SW480 (cell line): ENCODE measurements at regions not wholly inside any gene's neighbourhood (a gene's known extent, or its start where the extent isn't known, plus 50 kb on each side); places are given as distances from the start of the nearest gene placed in this dataset.
A peak's percentile ranks its signal among the peaks of the same experiment; 100 is the strongest.
"Not testable (repeated sequence)": the region's sequence is repeated elsewhere in the genome, so short reads cannot be mapped to it uniquely, and the experiment has no call there.

Experiments
- DNase-seq: peaks from one replicate; pipeline ENCODE4 v3.0.0-alpha.2; 2016; ENCODE audit warnings: low spot score

DNA sequence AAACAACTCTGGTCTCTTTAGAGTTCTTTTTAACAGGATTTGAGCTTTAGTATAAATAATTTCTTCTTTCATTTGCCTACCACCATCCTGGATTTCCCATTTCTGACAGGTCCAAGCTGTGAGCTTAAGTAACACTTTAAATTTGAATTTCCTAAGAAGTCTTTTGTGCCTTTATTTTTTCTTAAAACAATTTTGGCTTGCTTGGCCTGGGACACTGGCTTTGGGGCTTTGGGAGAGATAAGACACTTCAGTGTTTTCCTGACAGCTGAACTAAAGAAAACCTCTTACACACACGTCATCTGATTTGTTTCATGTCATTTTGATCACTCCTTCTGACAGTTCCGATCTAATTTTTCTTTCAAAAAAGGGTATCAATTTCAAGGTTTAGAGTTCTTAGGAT lies 121.3 kb upstream of the BMPER start:
- no peak for DNase-seq

DNA sequence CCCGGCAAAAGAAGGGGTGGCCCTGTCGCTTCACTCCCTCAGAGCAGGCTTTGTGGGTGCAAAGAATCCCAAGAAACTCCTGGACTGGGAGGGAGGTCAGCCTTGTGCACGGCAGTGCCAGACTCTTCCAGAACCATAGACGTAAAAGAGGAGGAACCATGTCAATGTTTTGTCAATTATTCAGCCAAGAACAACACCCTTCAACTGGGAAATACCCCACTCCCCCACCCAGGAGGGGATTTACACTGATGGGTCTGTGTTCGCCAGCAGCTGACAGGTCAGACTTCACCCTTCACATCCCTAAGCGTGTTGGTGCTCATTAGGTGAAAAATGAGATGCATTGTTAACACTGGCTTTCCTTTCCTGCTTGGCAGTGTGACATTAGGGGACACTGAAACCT lies 116.8 kb upstream of the BMPER start:
- no peak for DNase-seq

DNA sequence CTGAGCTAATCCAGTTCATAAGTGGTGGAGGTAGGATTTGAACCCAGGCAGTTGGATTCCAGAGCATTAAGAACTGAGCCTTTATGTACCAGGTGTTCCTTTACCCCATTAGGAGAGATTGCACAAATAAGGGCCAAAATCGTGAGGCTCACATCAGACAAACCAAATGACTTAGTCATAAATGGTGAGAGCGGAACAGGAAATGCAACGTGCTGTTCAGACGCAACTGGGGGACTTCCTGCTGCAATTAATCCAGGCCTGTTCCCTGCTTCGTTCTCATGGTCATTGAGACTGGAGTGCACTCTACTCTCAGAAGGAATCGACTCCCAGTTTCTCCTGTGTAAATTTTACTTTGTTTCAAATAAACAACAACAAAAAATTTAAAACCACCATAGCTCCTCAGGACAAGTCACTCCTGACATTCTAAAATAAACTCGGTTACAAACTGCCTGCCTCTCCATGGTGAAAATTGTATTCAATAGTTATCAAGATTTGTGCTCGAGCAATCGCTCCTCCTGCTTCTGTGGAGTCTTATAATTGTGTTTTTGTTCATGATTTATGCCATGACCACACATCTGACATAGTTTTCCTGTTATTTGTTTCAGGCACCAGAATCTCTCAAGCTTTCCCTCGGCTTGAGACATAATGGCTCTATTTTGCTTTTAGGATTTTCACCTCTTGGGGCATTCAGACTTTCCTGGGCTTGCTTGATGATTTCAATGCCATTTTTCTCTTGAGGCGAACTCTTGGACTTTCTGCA lies 115.3 kb upstream of the BMPER start:
- DNase-seq: no peak

DNA sequence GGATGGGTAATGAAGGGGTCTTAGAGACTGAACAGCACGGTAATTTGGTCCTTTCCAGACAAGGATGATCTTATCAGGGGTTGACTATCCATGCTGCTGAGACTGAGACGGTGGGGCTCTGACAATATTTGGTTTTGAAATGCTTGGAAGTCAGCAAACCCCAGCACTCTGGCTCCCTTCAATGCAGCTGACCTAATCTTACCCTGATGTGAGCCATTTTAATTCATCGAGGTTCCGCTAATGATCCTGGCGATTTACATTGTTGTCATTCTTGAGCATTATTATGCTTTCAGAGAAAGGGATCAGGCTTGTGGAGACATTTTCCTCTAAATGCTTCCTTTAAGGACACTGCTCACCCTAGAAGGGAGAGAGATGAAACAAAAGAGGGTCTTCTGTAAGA lies 114.6 kb upstream of the BMPER start:
- DNase-seq: no peak

DNA sequence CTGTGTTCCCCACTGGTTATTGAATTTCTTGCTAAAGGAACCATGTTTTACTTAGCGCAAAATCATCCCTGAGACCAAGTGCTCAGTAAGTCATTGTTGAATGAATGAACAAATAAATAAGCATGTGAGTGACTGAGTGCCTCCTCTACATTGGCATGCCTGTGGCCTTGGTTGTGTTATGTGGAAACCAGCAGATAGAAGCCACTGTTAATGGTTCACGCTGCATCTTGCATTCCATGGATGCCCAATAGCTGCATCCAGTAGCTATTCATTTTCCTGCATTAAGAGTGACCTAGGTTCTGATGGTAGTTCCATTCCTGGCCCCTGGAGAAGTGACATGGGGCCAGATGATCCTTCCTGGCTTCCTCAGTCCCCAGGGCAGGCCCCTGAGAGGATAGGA lies 113.3 kb upstream of the BMPER start:
- DNase-seq: no peak

DNA sequence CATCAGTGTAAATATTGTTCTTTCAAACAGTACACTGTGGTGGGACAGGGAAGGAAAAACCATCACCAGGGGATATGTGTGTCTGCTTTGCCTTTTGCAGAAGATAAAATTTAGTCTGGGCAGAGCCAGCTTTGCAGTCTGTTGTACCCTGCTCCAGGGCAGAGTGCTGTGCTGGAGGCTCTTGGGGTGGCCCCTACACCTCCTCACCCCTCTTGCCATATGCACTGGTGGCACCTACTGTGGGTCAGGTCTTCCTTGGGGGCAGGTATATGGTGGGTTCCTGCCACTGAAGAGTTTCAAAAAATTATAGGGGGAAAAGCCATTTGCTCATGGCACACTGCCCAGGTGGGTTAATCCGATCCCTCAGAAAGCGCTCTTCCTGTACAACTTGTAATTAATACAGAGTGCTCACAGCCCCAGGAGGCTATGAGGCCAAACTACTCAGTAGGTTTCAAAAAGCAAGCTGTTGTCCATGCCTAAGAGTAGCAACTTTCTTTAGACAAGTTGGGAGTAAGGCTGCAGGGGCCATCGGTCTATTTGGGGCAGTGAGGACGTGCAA lies 112.7 kb upstream of the BMPER start:
- DNase-seq: no peak

DNA sequence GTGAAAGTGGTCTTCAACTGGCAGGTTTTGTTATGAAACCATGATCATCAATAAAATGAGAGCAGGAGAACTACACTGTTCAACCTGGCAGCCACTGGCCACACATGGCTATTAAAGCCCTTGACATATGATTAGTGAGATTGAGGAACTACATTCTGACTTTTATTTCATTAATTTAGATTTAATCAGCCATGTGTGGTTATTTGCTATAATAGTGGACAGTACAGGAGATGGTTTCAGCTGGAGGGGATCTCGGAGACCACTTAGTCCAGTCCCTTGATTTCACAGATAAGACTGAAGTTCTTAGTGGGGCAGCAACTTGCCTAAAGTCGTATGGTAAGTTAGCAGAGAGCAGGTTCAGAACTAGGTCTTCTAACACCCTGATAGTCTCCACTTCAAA lies 111.7 kb upstream of the BMPER start:
- DNase-seq: no peak

DNA sequence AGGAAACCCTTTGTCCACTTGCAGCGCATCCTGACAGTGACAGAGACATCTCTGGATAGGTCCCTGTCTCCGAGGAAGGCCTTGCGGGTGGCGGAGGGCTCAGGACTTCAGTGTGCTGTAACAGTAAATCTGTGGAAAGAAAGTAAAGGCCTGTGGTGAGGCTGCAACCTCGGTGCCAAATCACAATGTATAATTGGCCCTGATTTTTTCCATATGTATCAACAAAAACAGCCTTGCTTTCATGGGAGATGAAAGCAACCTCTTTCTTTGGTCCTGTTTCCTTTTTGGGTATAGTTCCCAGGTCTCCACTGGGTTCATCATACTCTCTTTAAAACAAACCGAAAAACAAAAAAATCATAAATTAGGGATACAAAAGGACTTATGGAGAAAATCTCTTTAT lies 110.9 kb upstream of the BMPER start:
- DNase-seq: no peak

DNA sequence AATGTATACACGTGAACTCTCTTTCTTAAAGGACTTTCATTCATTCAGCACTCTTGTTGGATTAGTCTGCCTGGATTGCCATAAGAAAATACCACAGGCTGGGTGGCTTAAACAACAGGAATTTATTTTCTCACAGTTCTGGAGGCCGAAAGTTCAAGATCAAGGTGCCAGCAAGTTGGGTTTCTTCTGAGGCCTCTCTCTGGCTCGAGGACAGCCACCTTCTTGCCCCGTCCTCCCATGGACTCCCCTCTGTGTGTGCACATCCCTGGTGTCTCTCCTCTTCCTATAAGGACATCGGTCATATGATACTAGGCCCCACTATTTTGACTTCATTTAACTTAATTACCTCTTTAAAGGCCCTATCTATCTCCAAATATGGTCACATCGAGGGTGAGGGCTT lies 110.4 kb upstream of the BMPER start:
- DNase-seq: no peak

DNA sequence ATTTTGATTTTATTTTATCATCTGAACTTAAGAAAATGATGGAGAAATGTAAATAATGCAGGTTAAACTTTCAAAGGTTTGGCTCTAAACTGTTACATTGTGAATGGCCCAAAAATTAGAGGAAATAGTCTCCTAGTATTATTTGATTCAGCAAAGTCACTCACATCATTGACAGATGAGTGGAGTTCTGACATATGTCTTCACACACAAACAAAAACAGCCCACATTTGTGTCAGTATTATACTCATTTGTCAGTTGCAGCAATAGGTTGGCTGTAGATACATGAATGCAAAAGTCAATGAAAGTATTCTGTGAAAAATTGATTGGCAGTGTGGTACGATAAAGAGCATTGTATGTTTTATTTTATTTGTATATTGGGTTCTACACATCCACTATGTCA lies 108.8 kb upstream of the BMPER start:
- no peak for DNase-seq

DNA sequence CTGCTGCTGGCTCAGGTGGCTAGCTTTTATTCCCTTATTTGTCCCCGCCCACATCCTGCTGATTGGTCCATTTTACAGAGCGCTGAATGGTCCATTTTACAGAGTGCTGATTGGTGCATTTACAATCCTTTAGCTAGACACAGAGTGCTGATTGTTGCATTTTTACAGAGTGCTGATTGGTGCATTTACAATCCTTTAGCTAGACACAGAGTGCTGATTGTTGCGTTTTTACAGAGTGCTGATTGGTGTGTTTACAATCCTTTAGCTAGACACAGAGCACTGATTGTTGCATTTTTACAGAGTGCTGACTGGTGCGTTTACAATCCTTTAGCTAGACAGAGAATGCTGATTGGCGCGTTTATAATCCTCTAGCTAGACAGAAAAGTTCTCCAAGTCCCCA lies 107.8 kb upstream of the BMPER start:
- not testable (repeated sequence) for DNase-seq

DNA sequence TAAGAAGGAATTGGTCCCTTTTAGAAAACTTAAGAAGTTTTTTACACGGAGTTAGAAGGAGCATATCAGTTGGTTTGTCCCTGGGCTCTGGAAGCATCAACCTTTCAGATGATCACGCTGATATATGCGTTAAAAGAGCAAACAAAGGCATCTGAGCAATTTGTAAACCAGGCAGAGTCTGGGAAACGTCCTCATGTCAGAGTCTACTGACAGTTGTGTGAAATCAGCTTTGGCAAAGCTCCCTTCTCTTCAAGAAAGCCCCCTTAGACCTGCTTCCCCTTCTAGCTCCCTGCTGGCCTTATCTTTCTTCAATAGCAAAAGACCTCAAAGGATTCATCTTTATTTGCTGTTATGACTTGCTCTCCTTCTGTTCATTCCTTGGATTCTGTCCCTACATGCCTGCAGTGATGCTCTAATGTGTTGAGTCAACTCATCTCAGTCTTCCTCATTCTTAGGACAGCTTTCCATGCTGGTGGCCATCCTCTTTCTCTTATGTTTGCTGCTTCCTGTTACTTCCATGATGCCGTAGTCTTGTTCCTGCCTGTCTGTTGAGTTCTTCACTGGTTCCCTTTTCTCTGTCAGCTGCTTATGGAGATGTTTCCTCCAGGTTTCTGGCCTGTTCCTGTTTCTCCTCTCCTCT lies 106.5 kb upstream of the BMPER start:
- no peak for DNase-seq

DNA sequence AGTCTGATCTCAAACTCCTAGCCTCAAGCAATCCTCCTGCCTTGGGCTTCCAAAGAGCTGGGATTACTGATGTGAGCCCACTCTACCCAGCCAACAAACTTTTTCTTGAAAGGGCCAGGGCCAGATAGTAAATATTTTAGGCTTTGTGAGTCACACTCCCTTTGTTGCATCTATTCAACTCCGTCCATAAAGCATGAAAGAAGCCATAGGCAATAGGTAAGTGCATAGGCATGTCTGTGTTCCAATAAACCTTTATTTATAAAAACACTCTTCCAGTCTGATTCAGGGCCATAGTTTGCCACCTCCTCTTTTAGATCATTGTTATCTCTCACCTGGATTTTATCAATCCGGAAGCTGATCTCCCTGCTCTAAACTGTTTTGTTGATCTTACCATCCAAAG lies 105.6 kb upstream of the BMPER start:
- DNase-seq: no peak

DNA sequence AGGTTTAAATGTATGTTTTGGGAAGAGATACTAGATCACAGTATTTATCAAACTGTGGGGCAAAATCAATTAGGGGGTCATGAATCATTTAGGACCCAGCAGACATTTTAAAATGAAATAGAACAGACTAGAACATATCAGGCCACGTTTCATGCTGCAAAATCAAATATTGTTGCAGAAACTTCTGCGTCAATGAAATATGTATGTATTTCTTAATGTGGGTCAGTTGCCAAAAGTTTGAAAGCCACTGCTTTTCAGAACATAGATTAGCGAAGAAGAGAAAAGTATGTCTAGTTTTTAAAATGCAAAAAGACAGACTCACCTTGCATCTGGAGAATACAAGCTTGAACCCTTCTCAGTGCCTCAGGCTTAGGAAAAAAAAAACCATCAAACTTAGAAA lies 102.7 kb upstream of the BMPER start:
- no peak for DNase-seq

DNA sequence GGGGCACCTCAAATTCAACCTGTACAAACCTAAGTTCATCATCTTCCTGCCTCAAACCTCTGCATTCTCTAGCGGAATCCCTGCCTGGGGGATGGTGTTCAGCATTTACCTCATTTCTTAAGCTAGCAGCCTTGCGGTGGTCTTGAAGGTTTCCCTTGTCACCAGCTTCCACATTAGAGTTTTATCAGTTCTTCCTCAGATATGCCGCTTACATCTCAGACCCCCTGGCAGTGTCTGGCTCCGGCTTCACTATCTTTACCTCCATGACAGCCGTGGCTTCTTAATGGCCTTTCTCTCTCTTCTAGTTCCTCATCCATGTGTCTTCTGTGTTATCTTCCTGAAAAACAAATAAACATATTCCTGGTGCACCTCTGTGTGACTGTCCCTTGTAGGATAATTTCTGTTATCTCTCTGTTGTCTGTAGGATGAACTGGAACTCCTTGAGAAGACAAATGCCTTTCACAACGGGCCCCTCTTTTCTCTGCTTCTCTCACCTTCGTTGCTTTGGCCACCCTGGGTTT lies 101.1 kb upstream of the BMPER start:
- DNase-seq: no peak

DNA sequence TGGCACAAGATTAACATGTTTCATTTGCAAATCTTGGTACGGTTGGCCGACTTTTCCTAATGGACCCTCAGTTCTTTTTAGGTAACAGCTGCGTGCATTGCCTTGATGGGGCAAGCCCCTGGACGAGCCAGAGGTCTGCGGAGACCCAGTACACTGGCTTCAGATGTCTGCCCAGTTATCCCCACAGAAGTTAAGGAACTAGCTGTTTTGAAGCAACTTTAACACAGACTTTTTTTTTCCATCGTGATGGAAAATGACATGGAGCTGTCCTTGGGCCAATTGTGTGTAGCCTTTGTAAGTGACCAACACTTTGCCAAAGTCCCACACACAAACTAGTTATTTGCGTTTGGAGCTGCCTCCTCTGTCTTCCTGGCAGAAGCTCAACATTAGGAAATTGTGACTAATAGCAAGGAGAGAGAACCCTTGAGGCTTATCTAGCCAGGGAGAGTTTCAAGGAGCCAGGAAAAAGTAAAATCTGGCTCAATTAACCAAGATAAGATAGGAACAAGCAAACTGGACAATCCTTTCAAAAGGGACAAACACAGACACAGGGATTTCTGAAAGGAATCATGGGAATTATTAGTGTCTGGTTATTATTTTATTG lies 99.6 kb upstream of the BMPER start:
- no peak for DNase-seq

DNA sequence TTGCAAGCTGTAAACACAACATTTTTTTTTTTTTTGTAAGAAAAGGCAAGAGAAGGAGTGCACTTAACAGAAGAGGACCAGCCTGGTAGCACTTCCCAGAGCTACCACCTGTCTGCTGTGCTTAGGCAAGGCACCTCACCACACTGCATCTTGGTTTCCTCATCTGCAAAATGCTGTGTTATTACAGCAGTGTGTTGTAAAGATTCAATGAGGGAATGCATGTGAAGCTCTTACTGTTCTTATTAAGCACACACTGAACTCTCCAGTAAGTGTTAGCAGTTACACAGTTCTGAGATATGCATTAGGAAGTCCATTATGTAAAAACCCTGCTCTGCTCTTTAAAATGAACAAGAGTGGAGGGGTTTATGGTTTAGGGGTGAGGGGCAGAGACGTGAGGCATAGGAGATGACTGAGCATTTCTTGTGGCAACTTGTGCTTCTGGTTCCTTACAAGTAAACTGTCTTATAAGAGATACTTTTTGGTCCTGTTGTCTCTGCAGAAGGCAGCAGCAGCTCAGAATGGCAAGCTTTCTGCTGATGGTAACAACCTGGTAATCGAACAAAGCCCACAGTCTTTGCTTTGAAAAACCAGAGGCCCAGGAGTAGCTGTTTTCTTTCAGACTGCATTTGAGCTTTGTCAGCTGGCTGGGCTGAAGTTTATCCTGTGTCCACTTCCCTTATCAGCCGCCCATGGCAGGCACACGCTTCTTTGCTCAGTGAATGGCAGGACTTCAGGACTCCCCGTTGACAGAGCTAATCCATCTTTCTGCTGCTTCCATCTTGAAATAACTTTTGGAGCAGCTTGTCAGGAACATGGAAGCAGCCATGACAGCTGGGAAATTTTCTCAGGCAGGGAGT lies 98.8 kb upstream of the BMPER start:
- no peak for DNase-seq

DNA sequence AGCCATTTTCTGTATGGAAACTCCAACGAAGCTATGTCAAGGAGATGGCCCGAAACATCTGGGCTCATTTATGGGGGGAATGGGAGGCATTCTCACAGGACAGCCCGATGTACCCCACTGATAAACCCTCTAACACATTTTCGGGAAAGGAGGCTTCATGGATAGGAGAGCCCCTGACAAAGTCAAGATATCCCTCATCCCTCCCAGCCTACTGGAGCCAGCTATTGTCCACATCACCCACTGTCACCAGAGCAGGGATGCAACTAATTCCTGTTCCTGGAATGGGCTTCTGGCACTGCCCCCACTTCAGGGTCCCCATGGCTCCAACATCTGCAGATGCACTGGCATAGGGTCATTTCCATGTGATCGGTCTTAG lies 98.2 kb upstream of the BMPER start:
- DNase-seq: no peak

DNA sequence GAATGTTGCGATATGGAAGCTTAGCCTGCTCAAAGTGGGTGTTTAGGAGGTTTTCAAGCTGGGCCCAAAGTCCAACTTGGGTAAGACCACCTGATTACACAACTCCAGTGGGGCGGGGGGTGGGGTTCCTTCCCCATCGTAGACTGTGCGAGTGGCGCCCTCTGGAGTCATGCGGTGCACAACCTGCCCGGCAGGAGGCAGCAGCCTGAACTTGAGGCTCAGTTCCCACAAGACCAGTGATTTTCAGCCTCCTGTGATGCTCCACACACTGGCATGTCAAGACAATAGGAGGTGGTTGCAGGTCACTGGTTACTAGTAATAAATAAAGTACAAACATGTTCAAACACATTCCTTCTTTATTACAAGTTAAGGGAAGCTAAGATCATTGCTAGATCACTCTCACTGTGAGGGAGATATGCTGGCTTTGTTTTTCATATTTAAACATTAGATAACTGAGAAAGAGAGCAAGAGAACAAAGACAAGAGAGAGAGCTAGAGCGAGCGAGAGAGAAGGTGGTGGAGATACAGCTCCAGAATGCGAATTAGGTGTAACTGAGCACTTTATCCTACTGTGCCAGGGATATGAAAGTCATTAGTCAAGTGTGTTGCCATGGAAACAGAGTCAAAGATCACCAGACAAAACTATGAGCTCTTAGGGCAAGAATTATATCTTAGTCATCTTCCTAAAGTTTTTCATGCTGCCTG lies 97.4 kb upstream of the BMPER start:
- peak; percentile 13 for DNase-seq

DNA sequence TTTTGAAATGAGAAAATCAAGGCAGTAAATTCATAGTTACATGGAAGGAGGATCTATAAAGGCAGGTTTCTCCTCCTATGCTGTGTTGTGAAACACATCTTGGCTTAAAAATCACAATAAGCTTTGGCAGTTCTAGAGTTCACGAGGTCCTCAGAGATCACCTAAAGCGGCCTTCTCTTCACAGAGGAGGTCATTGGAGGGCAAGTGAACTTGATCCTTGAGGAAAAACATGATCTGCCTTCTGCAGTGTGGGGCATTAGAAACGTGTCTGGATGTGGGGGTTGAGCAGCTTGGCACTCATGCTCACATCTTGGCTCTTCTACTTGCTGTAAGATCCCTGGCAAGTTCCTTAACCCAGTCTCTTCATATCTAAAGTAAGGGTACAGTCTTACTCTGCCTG lies 96.1 kb upstream of the BMPER start:
- no peak for DNase-seq

DNA sequence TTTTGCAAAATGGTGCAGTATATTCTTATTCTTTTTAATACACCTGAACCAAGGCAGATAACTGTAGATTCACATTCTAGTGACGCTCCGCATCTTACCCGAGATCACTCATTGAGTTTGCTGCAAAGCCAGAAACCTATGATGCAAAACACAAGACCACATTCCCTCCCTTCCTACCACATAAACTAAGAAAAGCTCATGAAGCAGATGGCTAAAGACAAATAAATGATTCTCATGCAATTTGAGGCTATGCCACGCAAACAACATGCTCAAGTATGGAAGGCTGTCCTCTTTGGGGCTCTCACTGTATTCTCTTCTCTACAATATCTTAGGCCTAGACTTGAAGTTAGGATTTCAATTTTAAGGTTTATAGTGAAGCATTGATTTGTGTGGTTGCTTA lies 95.0 kb upstream of the BMPER start:
- DNase-seq: no peak

DNA sequence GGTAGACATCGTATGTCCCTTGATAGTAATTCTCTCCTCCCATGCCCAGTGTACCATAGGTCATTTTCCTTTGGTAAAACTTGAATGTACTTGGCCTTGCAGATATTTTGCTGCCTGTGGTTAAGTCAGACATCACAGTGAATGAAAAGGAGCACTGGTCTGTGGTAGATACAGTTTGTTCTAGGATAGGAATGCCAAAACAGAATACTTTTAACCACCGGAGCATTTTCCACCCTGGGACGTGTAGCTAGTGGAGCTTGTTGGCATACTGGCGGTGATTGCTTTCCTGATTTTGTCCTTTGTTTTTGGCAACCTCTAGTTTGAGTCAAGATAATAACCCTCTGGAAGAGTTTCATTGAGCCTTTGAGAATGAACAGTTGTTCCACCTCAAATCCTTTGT lies 92.0 kb upstream of the BMPER start:
- DNase-seq: no peak
